Naive B cell (primary cell): ENCODE measurements at regions not wholly inside any gene's neighbourhood (a gene's known extent, or its start where the extent isn't known, plus 50 kb on each side); places are given as distances from the start of the nearest gene placed in this dataset.
"Not testable (repeated sequence)": the region's sequence is repeated elsewhere in the genome, so short reads cannot be mapped to it uniquely, and the experiment has no call there.

Experiments
- ATAC-seq, 2 donors: fragments of 150-1000 bp; cut with Tn5 transposase; 2 replicates each; pipeline ENCODE4 v1.10.0; 2021; ENCODE audit warnings: low read depth in 2 of 2, mild to moderate bottlenecking in 2 of 2, moderate library complexity in 2 of 2
- DNase-seq: peaks from one replicate; pipeline ENCODE4 v3.0.0; 2022
- H3K27ac Mint-ChIP-seq, 6 donors: one replicate each; pipeline ENCODE4 v1.8.0; 2020 to 2022; ENCODE audit warnings: mild to moderate bottlenecking in 6 of 6, mixed read lengths in 6 of 6, moderate library complexity in 5 of 6, inconsistent platforms in 2 of 6
- H3K27me3 Mint-ChIP-seq, 3 donors: one replicate each; pipeline ENCODE4 v1.8.0; 2021 to 2022; ENCODE audit warnings: mixed read lengths in 3 of 3, mild to moderate bottlenecking in 1 of 3
- H3K36me3 Mint-ChIP-seq, 2 donors: one replicate each; pipeline ENCODE4 v1.8.0; 2020 to 2022; ENCODE audit warnings: mixed read lengths in 2 of 2, inconsistent platforms in 1 of 2, mild to moderate bottlenecking in 1 of 2
- H3K4me1 Mint-ChIP-seq, 3 donors: one replicate each; pipeline ENCODE4 v1.8.0; 2020 to 2022; ENCODE audit warnings: mixed read lengths in 3 of 3, inconsistent platforms in 1 of 3, mild to moderate bottlenecking in 1 of 3, moderate library complexity in 1 of 3
- H3K4me3 Mint-ChIP-seq, 8 donors: one replicate each; pipeline ENCODE4 v1.8.0; 2020 to 2022; ENCODE audit warnings: mild to moderate bottlenecking in 8 of 8, mixed read lengths in 8 of 8, moderate library complexity in 8 of 8, inconsistent platforms in 2 of 8
- H3K9me3 Mint-ChIP-seq, 7 donors: one replicate each; pipeline ENCODE4 v1.8.0; 2020 to 2022; ENCODE audit warnings: mixed read lengths in 7 of 7, mild to moderate bottlenecking in 5 of 7, inconsistent platforms in 2 of 7, moderate library complexity in 1 of 7

- Mint-ChIP-seq H3K9me3 (no peaks in the 10 kb centered on the region), H3K36me3 (no peaks in the 10 kb centered on the region), H3K4me1 (peaks cover 8 to 20% (median 14%) of the 10 kb centered on the region in 3 donors), H3K27ac (peak overlapping the region in 3 of 6 donors; percentile 1 to 84 (median 72)), H3K27me3 (no peaks in the 10 kb centered on the region), H3K4me3 (no peak overlapping the region)
- ATAC-seq (peak; percentile 50 to 86), DNase-seq (peak; percentile 23)
Measured at GRCh38 chr5:89546657-89547056, 663.7 kb upstream of the MEF2C start.

- Mint-ChIP-seq H3K4me1 (peaks cover 8 to 20% (median 14%) of the 10 kb centered on the region in 3 donors), H3K4me3 (no peak overlapping the region), H3K27me3 (no peaks in the 10 kb centered on the region), H3K36me3 (no peaks in the 10 kb centered on the region), H3K9me3 (no peaks in the 10 kb centered on the region), H3K27ac (no peak overlapping the region)
- ATAC-seq (no peak), DNase-seq (no peak)
Measured at GRCh38 chr5:89545626-89546025, 662.6 kb upstream of the MEF2C start.

- H3K36me3 Mint-ChIP-seq, result no peaks in the 10 kb centered on the region
- no peak overlapping the region for H3K4me3 Mint-ChIP-seq
- no peak for DNase-seq
- H3K27ac Mint-ChIP-seq, result peak overlapping the region in 1 of 6 donors; percentile 37
- ATAC-seq, result no peak
- H3K27me3 Mint-ChIP-seq, result no peaks in the 10 kb centered on the region
- peaks cover 8 to 20% (median 14%) of the 10 kb centered on the region in 3 donors for H3K4me1 Mint-ChIP-seq
- H3K9me3 Mint-ChIP-seq, result peaks cover 0 to 4% (median 0%) of the 10 kb centered on the region in 7 donors
Measured at GRCh38 chr5:89545076-89545475, 662.1 kb upstream of the MEF2C start.

- Mint-ChIP-seq H3K9me3 (peaks cover 0 to 4% (median 0%) of the 10 kb centered on the region in 7 donors), H3K27ac (no peak overlapping the region)
Measured at GRCh38 chr5:89542736-89543135, 659.8 kb upstream of the MEF2C start.

GRCh38 chr5:89537800-89538199 is 654.8 kb upstream of the MEF2C start:
- no peak overlapping the region for H3K27ac Mint-ChIP-seq
- H3K4me1 Mint-ChIP-seq, result peaks cover 10 to 23% (median 10%) of the 10 kb centered on the region in 3 donors
- H3K27me3 Mint-ChIP-seq, result no peaks in the 10 kb centered on the region
- H3K4me3 Mint-ChIP-seq, result no peak overlapping the region
- H3K36me3 Mint-ChIP-seq, result no peaks in the 10 kb centered on the region
- peaks cover 0 to 4% (median 0%) of the 10 kb centered on the region in 7 donors for H3K9me3 Mint-ChIP-seq
- DNase-seq (no peak), ATAC-seq (no peak)

More at GRCh38 chr5:89542736-89543135, 659.8 kb upstream of the MEF2C start:
- H3K4me3 Mint-ChIP-seq, result no peak overlapping the region
- DNase-seq (no peak), ATAC-seq (no peak)
- H3K4me1 Mint-ChIP-seq, result peaks cover 8 to 25% (median 25%) of the 10 kb centered on the region in 3 donors
- H3K27me3 Mint-ChIP-seq, result no peaks in the 10 kb centered on the region
- no peaks in the 10 kb centered on the region for H3K36me3 Mint-ChIP-seq

GRCh38 chr5:89536020-89536419 is 653.0 kb upstream of the MEF2C start:
- H3K27ac Mint-ChIP-seq, result no peak overlapping the region
- ATAC-seq, result no peak
- no peak for DNase-seq

GRCh38 chr5:89535411-89535810 is 652.4 kb upstream of the MEF2C start:
- Mint-ChIP-seq H3K4me3 (no peak overlapping the region), H3K27me3 (no peaks in the 10 kb centered on the region), H3K27ac (peak overlapping the region in 2 of 6 donors; percentile 15 to 44), H3K36me3 (no peaks in the 10 kb centered on the region), H3K9me3 (peaks cover 0 to 3% (median 0%) of the 10 kb centered on the region in 7 donors), H3K4me1 (peaks cover 10 to 23% (median 10%) of the 10 kb centered on the region in 3 donors)
- no peak for DNase-seq
- ATAC-seq, result no peak

More at GRCh38 chr5:89536020-89536419, 653.0 kb upstream of the MEF2C start:
- H3K4me1 Mint-ChIP-seq, result peaks cover 10 to 23% (median 10%) of the 10 kb centered on the region in 3 donors
- no peaks in the 10 kb centered on the region for H3K36me3 Mint-ChIP-seq
- no peak overlapping the region for H3K4me3 Mint-ChIP-seq
- H3K9me3 Mint-ChIP-seq, result peaks cover 0 to 4% (median 0%) of the 10 kb centered on the region in 7 donors
- H3K27me3 Mint-ChIP-seq, result no peaks in the 10 kb centered on the region

- no peak overlapping the region for H3K27ac Mint-ChIP-seq
- H3K9me3 Mint-ChIP-seq, result peaks cover 0 to 2% (median 0%) of the 10 kb centered on the region in 7 donors
- no peak overlapping the region for H3K4me3 Mint-ChIP-seq
- H3K36me3 Mint-ChIP-seq, result no peaks in the 10 kb centered on the region
- peaks cover 10 to 23% (median 10%) of the 10 kb centered on the region in 3 donors for H3K4me1 Mint-ChIP-seq
- no peaks in the 10 kb centered on the region for H3K27me3 Mint-ChIP-seq
- ATAC-seq (no peak), DNase-seq (no peak)
Measured at GRCh38 chr5:89534331-89534730, 651.3 kb upstream of the MEF2C start.

GRCh38 chr5:89524785-89525184 is 641.8 kb upstream of the MEF2C start:
- peaks cover 4 to 42% (median 20%) of the 10 kb centered on the region in 7 donors for H3K9me3 Mint-ChIP-seq
- peaks cover 9 to 16% of the 10 kb centered on the region in 2 donors for H3K36me3 Mint-ChIP-seq
- no peak overlapping the region for H3K27ac Mint-ChIP-seq
- no peak overlapping the region for H3K4me3 Mint-ChIP-seq
- H3K27me3 Mint-ChIP-seq, result no peaks in the 10 kb centered on the region
- ATAC-seq (no peak), DNase-seq (no peak)
- peaks cover 11 to 13% (median 13%) of the 10 kb centered on the region in 3 donors for H3K4me1 Mint-ChIP-seq

GRCh38 chr5:89523867-89524266 is 640.9 kb upstream of the MEF2C start:
- H3K9me3 Mint-ChIP-seq, result peaks cover 1 to 42% (median 20%) of the 10 kb centered on the region in 7 donors
- not testable (repeated sequence) for DNase-seq, H3K27ac Mint-ChIP-seq, H3K4me3 Mint-ChIP-seq, H3K27me3 Mint-ChIP-seq, ATAC-seq
- peaks cover 11 to 13% (median 13%) of the 10 kb centered on the region in 3 donors for H3K4me1 Mint-ChIP-seq
- peaks cover 9 to 16% of the 10 kb centered on the region in 2 donors for H3K36me3 Mint-ChIP-seq

- H3K4me3 Mint-ChIP-seq, result no peak overlapping the region
- no peaks in the 10 kb centered on the region for H3K27me3 Mint-ChIP-seq
- H3K27ac Mint-ChIP-seq, result no peak overlapping the region
- H3K36me3 Mint-ChIP-seq, result peaks cover 9% of the 10 kb centered on the region in 2 donors
- DNase-seq (no peak), ATAC-seq (no peak)
- H3K4me1 Mint-ChIP-seq, result peaks cover 6 to 9% (median 7%) of the 10 kb centered on the region in 3 donors
- peaks cover 0 to 31% (median 18%) of the 10 kb centered on the region in 7 donors for H3K9me3 Mint-ChIP-seq
Measured at GRCh38 chr5:89520771-89521170, 637.8 kb upstream of the MEF2C start.

- Mint-ChIP-seq H3K4me3 (peak overlapping the region in 1 of 8 donors; percentile 16), H3K4me1 (peaks cover 7 to 20% (median 10%) of the 10 kb centered on the region in 3 donors), H3K9me3 (peaks cover 0 to 4% (median 0%) of the 10 kb centered on the region in 7 donors), H3K27ac (no peak overlapping the region), H3K36me3 (no peaks in the 10 kb centered on the region), H3K27me3 (no peaks in the 10 kb centered on the region)
- DNase-seq (no peak), ATAC-seq (no peak)
Measured at GRCh38 chr5:89513299-89514044, 630.5 kb upstream of the MEF2C start.

- H3K36me3 Mint-ChIP-seq, result no peaks in the 10 kb centered on the region
- DNase-seq, result no peak
- no peak overlapping the region for H3K27ac Mint-ChIP-seq
- H3K4me1 Mint-ChIP-seq, result peaks cover 0 to 4% (median 4%) of the 10 kb centered on the region in 3 donors
- H3K27me3 Mint-ChIP-seq, result no peaks in the 10 kb centered on the region
- H3K9me3 Mint-ChIP-seq, result peaks cover 0 to 9% (median 0%) of the 10 kb centered on the region in 7 donors
- no peak for ATAC-seq
- no peak overlapping the region for H3K4me3 Mint-ChIP-seq
Measured at GRCh38 chr5:89504051-89504450, 621.1 kb upstream of the MEF2C start.

GRCh38 chr5:89499787-89500186 is 616.8 kb upstream of the MEF2C start:
- ATAC-seq (no peak), DNase-seq (no peak)
- peaks cover 0 to 4% (median 0%) of the 10 kb centered on the region in 7 donors for H3K9me3 Mint-ChIP-seq
- no peaks in the 10 kb centered on the region for H3K36me3 Mint-ChIP-seq
- H3K27ac Mint-ChIP-seq, result peak overlapping the region in 1 of 6 donors; percentile 14
- H3K4me1 Mint-ChIP-seq, result peaks cover 0 to 4% (median 2%) of the 10 kb centered on the region in 3 donors
- no peak overlapping the region for H3K4me3 Mint-ChIP-seq
- H3K27me3 Mint-ChIP-seq, result no peaks in the 10 kb centered on the region
